PC-9 (cell line): ENCODE measurements at regions not wholly inside any gene's neighbourhood (a gene's known extent, or its start where the extent isn't known, plus 50 kb on each side); places are given as distances from the start of the nearest gene placed in this dataset.

ENCODE experiments used
- EZH2 ChIP-seq: fragments of 200-600 bp; sonication (generic); IDR thresholded peaks from 2 replicates; pipeline ENCODE4 v1.8.0; 2017; ENCODE audit warnings: antibody characterized with exemption, low read depth
- TF ChIP-seq, protein P1 (sequence below): fragments of 200-600 bp; sonication (generic); conservative IDR thresholded peaks from 2 replicates; pipeline ENCODE4 v1.6.1; 2017; ENCODE audit warnings: mixed run types, antibody characterized with exemption, mild to moderate bottlenecking, moderate library complexity

DNA sequence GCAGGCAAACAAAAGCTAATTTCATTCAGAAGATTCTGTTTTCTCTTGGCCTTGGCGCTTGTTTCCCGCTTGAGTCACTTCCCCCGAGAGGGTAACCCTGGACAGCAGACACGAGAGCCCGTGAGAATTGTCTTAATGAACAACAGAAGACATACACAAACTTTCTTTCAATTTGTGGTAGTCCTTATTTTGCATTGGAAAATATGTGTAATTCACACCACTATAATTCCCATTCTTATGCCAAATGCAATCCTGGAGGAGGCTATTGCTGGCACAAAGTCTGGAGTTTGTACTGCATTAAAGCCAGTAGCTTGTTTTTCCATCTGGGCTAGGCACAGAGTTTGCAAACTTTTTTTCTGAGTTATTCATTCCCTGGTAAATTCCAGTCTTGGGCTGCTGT, 109.8 kb upstream of the IVNS1ABP start:
- TF ChIP-seq, protein P1, sequence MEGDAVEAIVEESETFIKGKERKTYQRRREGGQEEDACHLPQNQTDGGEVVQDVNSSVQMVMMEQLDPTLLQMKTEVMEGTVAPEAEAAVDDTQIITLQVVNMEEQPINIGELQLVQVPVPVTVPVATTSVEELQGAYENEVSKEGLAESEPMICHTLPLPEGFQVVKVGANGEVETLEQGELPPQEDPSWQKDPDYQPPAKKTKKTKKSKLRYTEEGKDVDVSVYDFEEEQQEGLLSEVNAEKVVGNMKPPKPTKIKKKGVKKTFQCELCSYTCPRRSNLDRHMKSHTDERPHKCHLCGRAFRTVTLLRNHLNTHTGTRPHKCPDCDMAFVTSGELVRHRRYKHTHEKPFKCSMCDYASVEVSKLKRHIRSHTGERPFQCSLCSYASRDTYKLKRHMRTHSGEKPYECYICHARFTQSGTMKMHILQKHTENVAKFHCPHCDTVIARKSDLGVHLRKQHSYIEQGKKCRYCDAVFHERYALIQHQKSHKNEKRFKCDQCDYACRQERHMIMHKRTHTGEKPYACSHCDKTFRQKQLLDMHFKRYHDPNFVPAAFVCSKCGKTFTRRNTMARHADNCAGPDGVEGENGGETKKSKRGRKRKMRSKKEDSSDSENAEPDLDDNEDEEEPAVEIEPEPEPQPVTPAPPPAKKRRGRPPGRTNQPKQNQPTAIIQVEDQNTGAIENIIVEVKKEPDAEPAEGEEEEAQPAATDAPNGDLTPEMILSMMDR, result no peak
- no peak for TF ChIP-seq EZH2
